Mucosa of stomach (tissue), 1 donor: ENCODE measurements at regions not wholly inside any gene's neighbourhood (a gene's known extent, or its start where the extent isn't known, plus 50 kb on each side); places are given as distances from the start of the nearest gene placed in this dataset.

ENCODE experiments used
- H3K27me3 ChIP-seq: one replicate; pipeline ENCODE4 v1.7.0; 2013; ENCODE audit warnings: mild to moderate bottlenecking, low read length; ENCODE audit not compliant: control insufficient read depth, insufficient read depth
- H3K36me3 ChIP-seq: one replicate; pipeline ENCODE4 v1.7.0; 2013; ENCODE audit warnings: low read length; ENCODE audit not compliant: control insufficient read depth, insufficient read depth
- H3K4me1 ChIP-seq: one replicate; pipeline ENCODE4 v1.7.0; 2013; ENCODE audit warnings: mild to moderate bottlenecking, low read length; ENCODE audit not compliant: control insufficient read depth, insufficient read depth
- H3K4me3 ChIP-seq: one replicate; pipeline ENCODE4 v1.7.0; 2013; ENCODE audit warnings: low read length
- H3K9ac ChIP-seq: one replicate; pipeline ENCODE4 v1.7.0; 2013; ENCODE audit warnings: mild to moderate bottlenecking, low read length, moderate library complexity
- H3K9me3 ChIP-seq: one replicate; pipeline ENCODE4 v1.7.0; 2013; ENCODE audit warnings: mild to moderate bottlenecking, low read length, moderate library complexity; ENCODE audit not compliant: control insufficient read depth
- donor health status: Pancreatic carcinoma.

DNA sequence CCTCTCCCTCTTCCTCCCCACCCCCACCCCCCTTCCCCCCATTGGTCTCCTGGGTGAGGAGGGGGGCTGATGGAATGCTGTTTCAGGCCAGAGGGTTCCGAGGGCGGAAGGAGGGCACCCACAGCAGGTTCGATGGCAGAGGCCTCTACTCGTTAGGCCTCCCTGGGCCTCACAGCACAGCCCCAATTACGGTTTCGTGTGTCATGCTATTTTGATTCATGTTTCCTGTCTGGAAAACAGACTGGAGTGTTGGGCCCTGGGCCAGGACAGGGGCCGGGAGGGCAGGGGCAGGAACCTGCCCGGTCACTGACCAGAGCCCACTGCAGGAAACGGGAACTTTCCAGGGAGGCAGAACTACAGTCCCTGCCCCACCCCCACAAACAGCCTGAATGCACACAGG is 138.2 kb downstream of the C16orf95 start:
- no peak overlapping the region for H3K9ac ChIP-seq
- no peaks in the 10 kb centered on the region for H3K4me1 ChIP-seq
- peaks cover 13% of the 10 kb centered on the region for H3K27me3 ChIP-seq
- no peak overlapping the region for H3K4me3 ChIP-seq
- no peaks in the 10 kb centered on the region for H3K9me3 ChIP-seq
- H3K36me3 ChIP-seq, result no peaks in the 10 kb centered on the region

DNA sequence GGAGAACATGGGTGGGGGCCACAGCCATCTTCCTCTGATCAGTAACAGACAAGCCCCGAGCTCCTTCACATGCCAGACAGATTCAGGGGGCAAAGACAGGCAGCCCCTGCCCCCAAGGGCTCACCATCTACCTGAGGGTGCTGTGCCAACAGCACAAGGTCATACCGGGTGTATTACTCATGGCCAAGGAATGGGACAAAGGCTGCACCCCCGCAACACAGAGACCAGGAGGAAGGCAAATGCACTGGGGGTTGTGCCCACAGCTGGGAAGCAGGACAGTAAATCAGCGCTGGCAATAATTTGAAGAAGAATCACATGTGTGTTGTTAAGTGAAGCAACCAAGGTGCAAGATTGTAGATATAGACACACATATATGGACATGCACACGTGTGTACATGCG is 137.1 kb downstream of the C16orf95 start:
- Histone ChIP-seq H3K27me3 (peaks cover 13% of the 10 kb centered on the region), H3K4me1 (no peaks in the 10 kb centered on the region), H3K9me3 (no peaks in the 10 kb centered on the region), H3K9ac (no peak overlapping the region), H3K4me3 (no peak overlapping the region), H3K36me3 (no peaks in the 10 kb centered on the region)

DNA sequence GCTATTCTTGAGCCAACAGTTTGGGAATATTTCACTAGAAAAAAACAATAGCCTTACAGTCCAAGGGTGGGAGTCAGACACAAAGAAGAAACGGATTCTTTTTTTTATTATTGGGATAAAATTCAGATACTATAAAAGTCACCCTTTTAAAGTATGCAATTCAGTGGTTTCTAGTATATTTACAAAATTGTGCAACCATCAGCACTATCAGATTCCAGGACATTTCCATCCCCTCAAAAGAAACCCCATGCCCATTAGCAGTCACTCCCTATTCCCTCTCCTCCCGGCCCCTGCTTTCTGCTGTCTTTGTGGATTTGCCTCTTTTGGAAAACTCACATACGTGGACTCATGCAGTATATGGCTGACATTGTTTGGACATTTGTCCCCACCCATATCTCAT is 134.4 kb downstream of the C16orf95 start:
- no peak overlapping the region for H3K9ac ChIP-seq
- no peaks in the 10 kb centered on the region for H3K4me1 ChIP-seq
- no peak overlapping the region for H3K4me3 ChIP-seq
- no peaks in the 10 kb centered on the region for H3K9me3 ChIP-seq
- peaks cover 9% of the 10 kb centered on the region for H3K27me3 ChIP-seq
- no peaks in the 10 kb centered on the region for H3K36me3 ChIP-seq

DNA sequence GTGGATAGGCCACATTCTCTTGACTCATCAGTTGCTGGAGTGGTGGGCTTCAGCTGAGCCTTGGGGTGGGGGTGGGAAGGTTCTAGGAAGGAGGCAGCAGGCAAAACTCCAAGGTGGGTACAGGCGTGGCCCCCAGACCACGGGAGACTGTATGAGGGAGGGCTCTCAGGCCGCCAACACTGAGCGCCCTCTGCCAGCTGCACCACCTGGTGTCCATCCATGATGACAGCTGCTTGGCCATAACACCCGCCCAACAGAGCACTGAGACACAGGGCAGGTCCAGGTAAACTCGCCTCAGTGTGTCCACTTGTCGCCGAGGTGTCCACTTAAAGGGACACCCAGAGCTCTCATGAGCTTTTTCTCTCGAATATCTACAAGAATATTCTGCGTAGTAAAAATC is 133.5 kb downstream of the C16orf95 start:
- no peaks in the 10 kb centered on the region for H3K36me3 ChIP-seq
- H3K4me1 ChIP-seq, result no peaks in the 10 kb centered on the region
- no peak overlapping the region for H3K9ac ChIP-seq
- no peaks in the 10 kb centered on the region for H3K9me3 ChIP-seq
- peaks cover 3% of the 10 kb centered on the region for H3K27me3 ChIP-seq
- no peak overlapping the region for H3K4me3 ChIP-seq

DNA sequence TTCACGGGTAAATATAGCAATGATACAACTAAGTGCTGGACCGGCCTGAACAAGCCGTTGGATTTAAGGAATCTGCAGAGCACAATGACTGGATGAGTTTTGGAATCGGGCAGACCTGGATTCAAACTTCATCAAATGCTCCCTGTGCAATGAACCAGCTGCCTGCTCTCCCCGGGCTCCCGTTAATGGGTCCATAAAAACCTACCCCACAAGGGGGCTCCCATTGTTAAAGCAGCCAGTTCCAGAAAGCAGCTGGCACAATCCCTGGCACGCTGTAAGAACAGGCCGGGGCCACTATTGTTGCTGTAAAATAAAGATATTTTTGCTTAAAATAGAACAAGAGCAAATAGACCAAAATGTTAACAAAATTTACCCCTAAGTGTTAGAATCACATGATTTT is 131.9 kb downstream of the C16orf95 start:
- no peak overlapping the region for H3K9ac ChIP-seq
- no peaks in the 10 kb centered on the region for H3K9me3 ChIP-seq
- no peak overlapping the region for H3K4me3 ChIP-seq
- H3K4me1 ChIP-seq, result no peaks in the 10 kb centered on the region
- H3K36me3 ChIP-seq, result no peaks in the 10 kb centered on the region
- H3K27me3 ChIP-seq, result no peaks in the 10 kb centered on the region

DNA sequence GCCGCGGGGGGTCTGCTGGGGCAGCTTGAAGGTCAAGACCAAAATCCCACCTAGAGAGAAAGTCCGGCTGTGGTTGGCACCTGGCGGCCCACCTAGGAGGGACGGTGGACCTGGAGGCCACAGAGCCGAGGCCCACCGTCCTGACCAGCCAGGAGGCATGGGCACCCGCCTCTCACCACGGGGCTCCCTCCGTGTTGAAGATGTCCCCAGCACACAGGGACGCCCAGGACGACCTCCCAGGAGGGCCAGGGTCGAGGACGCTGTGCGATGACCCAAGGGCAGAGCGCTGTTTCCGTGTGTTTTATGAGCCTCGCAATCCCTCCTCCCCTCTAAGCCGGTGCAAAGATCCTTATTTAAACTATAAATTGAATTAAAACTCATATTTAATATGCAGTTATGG is 131.2 kb downstream of the C16orf95 start:
- Histone ChIP-seq H3K36me3 (no peaks in the 10 kb centered on the region), H3K9ac (no peak overlapping the region), H3K4me3 (no peak overlapping the region), H3K9me3 (no peaks in the 10 kb centered on the region), H3K27me3 (no peaks in the 10 kb centered on the region), H3K4me1 (no peaks in the 10 kb centered on the region)

DNA sequence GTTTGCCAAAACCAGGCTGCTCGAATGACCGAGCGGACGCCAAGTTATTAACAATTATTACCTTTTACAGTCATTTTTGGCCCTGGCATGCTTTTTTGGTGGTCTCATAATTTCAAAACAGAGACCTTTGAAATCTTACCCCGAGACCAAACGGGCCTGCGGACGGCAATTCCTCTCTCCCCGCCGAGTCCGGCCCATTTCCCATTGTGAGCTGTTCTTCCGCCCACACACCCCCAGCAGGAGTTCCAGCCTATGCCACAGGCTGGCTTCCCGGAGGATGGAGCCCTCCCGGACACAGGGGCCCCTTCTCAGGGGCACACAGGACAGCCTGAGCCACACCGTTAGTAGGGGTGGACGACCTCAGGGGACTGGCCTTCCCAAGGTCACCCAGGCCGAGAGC is 130.7 kb downstream of the C16orf95 start:
- Histone ChIP-seq H3K4me1 (no peaks in the 10 kb centered on the region), H3K9me3 (no peaks in the 10 kb centered on the region), H3K9ac (no peak overlapping the region), H3K27me3 (no peaks in the 10 kb centered on the region), H3K36me3 (no peaks in the 10 kb centered on the region), H3K4me3 (no peak overlapping the region)

DNA sequence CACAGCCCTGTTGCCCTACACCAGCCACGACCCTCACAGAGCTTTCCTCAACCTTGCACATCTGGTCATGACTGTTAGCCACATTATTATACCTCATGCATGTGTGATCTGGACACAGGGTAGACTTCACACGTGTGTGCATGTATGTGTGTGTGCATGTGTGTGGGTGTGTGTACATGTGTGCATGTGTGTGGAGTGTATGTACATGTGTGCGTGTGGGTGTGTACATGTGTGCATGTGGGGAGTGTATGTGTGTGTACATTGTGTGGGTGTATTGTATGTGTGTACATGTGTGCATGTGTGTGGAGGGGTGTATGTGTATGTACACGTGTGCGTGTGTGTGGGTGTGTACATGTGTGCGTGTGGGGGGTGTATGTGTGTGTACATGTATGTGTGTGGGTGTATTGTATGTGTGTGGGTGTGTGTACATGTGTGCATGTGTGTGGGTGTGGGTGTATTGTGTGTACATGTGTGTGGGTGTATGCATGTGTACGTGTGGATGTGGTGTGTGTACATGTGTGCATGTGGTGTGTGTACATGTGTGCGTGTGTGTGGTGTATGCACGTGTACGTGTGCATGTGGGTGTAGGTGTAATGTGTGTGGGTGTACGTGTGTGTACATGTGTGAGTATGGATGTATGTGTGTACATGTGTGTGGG is 130.2 kb downstream of the C16orf95 start:
- no peaks in the 10 kb centered on the region for H3K4me1 ChIP-seq
- no peaks in the 10 kb centered on the region for H3K27me3 ChIP-seq
- H3K4me3 ChIP-seq, result no peak overlapping the region
- no peak overlapping the region for H3K9ac ChIP-seq
- H3K9me3 ChIP-seq, result no peaks in the 10 kb centered on the region
- no peaks in the 10 kb centered on the region for H3K36me3 ChIP-seq

DNA sequence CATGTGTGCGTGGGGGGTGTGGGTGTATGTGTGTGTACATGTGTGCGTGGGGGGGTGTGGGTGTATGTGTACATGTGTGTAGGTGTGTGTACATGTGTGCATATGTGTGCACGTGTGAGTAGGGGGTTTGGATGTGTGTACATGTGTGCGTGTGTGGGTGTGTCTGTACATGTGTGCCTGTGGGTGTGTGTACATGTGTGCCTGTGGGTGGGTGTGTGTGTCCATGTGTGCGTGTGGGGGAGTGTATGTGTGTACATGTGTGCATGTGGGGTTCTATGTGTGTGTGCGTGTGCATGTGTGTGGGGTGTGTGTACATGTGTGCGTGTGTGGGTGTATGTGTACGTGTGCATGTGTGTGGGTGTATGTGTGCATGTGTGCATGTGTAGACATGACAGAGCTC is 129.1 kb downstream of the C16orf95 start:
- no peaks in the 10 kb centered on the region for H3K4me1 ChIP-seq
- H3K9me3 ChIP-seq, result no peaks in the 10 kb centered on the region
- H3K27me3 ChIP-seq, result no peaks in the 10 kb centered on the region
- no peaks in the 10 kb centered on the region for H3K36me3 ChIP-seq
- H3K4me3 ChIP-seq, result no peak overlapping the region
- H3K9ac ChIP-seq, result no peak overlapping the region

DNA sequence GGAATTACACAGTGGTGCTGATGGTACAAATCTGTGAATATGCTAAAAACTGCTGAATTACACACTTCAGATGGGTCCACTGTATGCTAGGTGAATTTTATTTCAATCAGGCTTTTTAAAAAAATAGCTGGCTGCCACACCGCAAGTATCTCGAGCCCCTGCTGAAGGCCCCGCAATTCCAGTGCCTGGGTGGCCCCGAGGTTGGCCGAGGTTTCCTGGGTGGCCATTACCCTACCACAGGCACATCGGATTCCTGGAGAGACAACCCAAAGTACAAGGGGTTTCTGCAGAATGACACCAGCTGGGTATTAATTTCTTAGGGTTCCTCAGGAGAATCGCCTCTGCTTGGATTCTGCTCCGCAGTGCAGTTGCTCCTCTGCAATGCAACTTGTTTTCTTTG is 127.8 kb downstream of the C16orf95 start:
- Histone ChIP-seq H3K9me3 (no peaks in the 10 kb centered on the region), H3K4me3 (no peak overlapping the region), H3K9ac (no peak overlapping the region), H3K4me1 (no peaks in the 10 kb centered on the region), H3K36me3 (no peaks in the 10 kb centered on the region), H3K27me3 (no peaks in the 10 kb centered on the region)

DNA sequence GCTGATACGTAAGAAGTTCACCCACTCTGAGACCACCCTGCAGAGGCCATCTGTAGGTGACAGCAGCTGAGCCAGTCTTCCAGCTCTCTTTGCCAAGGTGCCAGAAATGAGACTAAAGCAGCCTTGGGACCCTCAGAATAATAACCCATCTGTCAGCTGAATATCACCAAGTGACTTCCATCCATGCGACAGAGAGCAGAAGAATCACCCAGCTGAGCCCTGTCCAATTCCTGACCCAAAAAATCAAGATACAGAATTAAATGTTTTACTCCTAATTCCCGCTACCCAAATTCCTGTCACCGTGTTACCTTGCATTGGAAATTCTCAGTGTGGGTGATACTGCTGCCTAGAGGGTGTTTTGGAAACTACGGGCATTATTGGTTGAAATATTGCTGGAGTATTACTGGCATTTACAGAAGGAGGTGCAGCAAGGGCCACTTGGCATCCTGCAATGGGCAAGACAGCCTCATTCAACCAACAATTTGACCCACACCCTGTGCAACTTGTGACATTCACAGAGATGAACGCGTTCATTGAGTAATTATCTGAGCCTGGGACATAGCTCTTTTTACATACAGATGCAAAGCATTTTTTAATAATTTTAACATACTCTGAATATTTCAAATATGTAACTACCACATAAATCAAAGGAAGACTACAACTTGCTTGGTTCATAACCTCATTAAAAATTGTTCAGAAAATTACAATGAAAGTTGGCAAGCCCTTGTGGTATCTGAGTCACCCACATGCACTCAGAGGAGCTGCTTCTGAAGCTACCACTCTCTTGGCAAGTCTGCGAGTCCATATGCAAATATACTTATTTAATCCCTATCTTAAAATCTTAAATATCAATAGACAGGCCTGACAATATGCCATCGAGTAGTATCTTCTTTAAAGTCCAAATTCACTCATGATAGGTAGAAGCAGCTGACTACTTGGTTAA is 126.6 kb downstream of the C16orf95 start:
- no peaks in the 10 kb centered on the region for H3K27me3 ChIP-seq
- no peaks in the 10 kb centered on the region for H3K4me1 ChIP-seq
- H3K36me3 ChIP-seq, result no peaks in the 10 kb centered on the region
- no peak overlapping the region for H3K4me3 ChIP-seq
- H3K9me3 ChIP-seq, result no peaks in the 10 kb centered on the region
- no peak overlapping the region for H3K9ac ChIP-seq

DNA sequence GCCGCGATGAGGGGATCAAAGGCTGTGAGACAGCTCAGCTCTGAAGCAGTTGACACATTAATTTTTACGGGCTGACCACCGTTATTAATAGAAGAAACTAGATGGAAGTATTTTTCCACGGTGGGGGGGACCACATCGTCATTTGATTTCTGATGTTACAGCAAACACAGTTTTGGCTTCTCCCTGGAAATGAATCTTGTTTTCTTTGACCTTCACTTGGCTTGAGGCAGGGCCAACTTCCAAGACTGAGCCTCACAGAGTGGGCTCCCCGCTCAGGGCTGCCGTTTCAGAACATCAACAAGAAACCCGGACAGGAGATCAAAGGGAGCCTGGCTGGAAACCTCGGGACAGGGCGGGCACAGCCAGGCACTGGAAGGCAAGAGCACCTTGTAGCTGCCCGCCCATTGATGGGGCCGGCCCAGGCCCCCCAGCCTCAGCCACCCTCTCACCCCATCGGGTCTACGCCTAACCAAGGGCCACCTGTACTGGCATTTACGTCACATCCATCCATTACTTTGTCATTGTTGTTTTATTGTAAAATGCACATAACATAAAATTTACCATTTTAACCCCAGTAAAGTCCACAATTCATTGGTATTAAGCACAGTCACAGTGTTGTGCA is 124.6 kb downstream of the C16orf95 start:
- no peak overlapping the region for H3K4me3 ChIP-seq

More for the DNA sequence above, 124.6 kb downstream of the C16orf95 start:
- Histone ChIP-seq H3K27me3 (no peaks in the 10 kb centered on the region), H3K9me3 (no peaks in the 10 kb centered on the region), H3K9ac (no peak overlapping the region), H3K4me1 (no peaks in the 10 kb centered on the region), H3K36me3 (no peaks in the 10 kb centered on the region)
